ENCODE measurements at regions not wholly inside any gene's neighbourhood (a gene's known extent, or its start where the extent isn't known, plus 50 kb on each side); places are given as distances from the start of the nearest gene placed in this dataset.
A peak's percentile ranks its signal among the peaks of the same experiment; 100 is the strongest.

GRCh38 chr4:14504162-14504561 is 498.1 kb upstream of the CPEB2 start:
- no peak for DNase-seq

- no peak for DNase-seq
Measured at GRCh38 chr4:14513471-14513870, 488.8 kb upstream of the CPEB2 start.

- no peak for DNase-seq
Measured at GRCh38 chr4:14515556-14515955, 486.7 kb upstream of the CPEB2 start.

GRCh38 chr4:14518136-14518535 is 484.1 kb upstream of the CPEB2 start:
- no peak for DNase-seq

- DNase-seq, result no peak
Measured at GRCh38 chr4:14520171-14520570, 482.1 kb upstream of the CPEB2 start.

- no peak for DNase-seq
Measured at GRCh38 chr4:14524276-14524675, 478.0 kb upstream of the CPEB2 start.

- DNase-seq, result no peak
Measured at GRCh38 chr4:14528918-14529317, 473.4 kb upstream of the CPEB2 start.

- DNase-seq, result no peak
Measured at GRCh38 chr4:14529653-14530052, 472.6 kb upstream of the CPEB2 start.

- DNase-seq, result no peak
Measured at GRCh38 chr4:14532436-14532835, 469.8 kb upstream of the CPEB2 start.

- DNase-seq, result no peak
Measured at GRCh38 chr4:14539246-14539645, 463.0 kb upstream of the CPEB2 start.

GRCh38 chr4:14545163-14545562 is 457.1 kb upstream of the CPEB2 start:
- DNase-seq, result no peak

- no peak for DNase-seq
Measured at GRCh38 chr4:14545807-14546206, 456.5 kb upstream of the CPEB2 start.

- no peak for DNase-seq
Measured at GRCh38 chr4:14552119-14552518, 450.2 kb upstream of the CPEB2 start.

- no peak for DNase-seq
Measured at GRCh38 chr4:14559646-14560045, 442.6 kb upstream of the CPEB2 start.

GRCh38 chr4:14560577-14560976 is 441.7 kb upstream of the CPEB2 start:
- DNase-seq, result no peak

GRCh38 chr4:14562901-14563300 is 439.4 kb upstream of the CPEB2 start:
- no peak for DNase-seq

GRCh38 chr4:14564281-14564680 is 438.0 kb upstream of the CPEB2 start:
- DNase-seq, result no peak

- peak; percentile 27 for DNase-seq
Measured at GRCh38 chr4:14566518-14566917, 435.8 kb upstream of the CPEB2 start.

- peak; percentile 3 for DNase-seq
Measured at GRCh38 chr4:14568351-14568750, 433.9 kb upstream of the CPEB2 start.

GRCh38 chr4:14575289-14575688 is 427.0 kb upstream of the CPEB2 start:
- no peak for DNase-seq

GRCh38 chr4:14575919-14576318 is 426.4 kb upstream of the CPEB2 start:
- no peak for DNase-seq

- DNase-seq, result no peak
Measured at GRCh38 chr4:14580061-14580460, 422.2 kb upstream of the CPEB2 start.

GRCh38 chr4:14581741-14582140 is 420.5 kb upstream of the CPEB2 start:
- no peak for DNase-seq

- no peak for DNase-seq
Measured at GRCh38 chr4:14582677-14583076, 419.6 kb upstream of the CPEB2 start.

- DNase-seq, result no peak
Measured at GRCh38 chr4:14583331-14583730, 418.9 kb upstream of the CPEB2 start.

- DNase-seq, result no peak
Measured at GRCh38 chr4:14583752-14584151, 418.5 kb upstream of the CPEB2 start.
